COLO668 (cell line): ENCODE measurements at regions not wholly inside any gene's neighbourhood (a gene's known extent, or its start where the extent isn't known, plus 50 kb on each side); places are given as distances from the start of the nearest gene placed in this dataset.

Experiments
- DNase-seq: peaks from one replicate; lab custom pipeline; 2025; ENCODE audit not compliant: unreplicated experiment; lab: John Stamatoyannopoulos, UW

GRCh38 chr16:72236866-72237265 is 64.9 kb upstream of the PMFBP1 start:
- DNase-seq = no peak

- no peak for DNase-seq
Measured at GRCh38 chr16:72234387-72234786, 62.4 kb upstream of the PMFBP1 start.

- DNase-seq = no peak
Measured at GRCh38 chr16:72228014-72228413, 56.1 kb upstream of the PMFBP1 start.

GRCh38 chr16:72226136-72226535 is 54.2 kb upstream of the PMFBP1 start:
- DNase-seq = no peak

- no peak for DNase-seq
Measured at GRCh38 chr16:72224260-72224768, 52.4 kb upstream of the PMFBP1 start.

GRCh38 chr16:72222503-72222902 is 50.5 kb upstream of the PMFBP1 start:
- no peak for DNase-seq
